RKO (cell line): ENCODE measurements at regions not wholly inside any gene's neighbourhood (a gene's known extent, or its start where the extent isn't known, plus 50 kb on each side); places are given as distances from the start of the nearest gene placed in this dataset.
"Not testable (repeated sequence)": the region's sequence is repeated elsewhere in the genome, so short reads cannot be mapped to it uniquely, and the experiment has no call there.

Experiments
- DNase-seq: peaks from one replicate; pipeline ENCODE4 v3.0.0-alpha.2; 2016; ENCODE audit warnings: low spot score

DNA sequence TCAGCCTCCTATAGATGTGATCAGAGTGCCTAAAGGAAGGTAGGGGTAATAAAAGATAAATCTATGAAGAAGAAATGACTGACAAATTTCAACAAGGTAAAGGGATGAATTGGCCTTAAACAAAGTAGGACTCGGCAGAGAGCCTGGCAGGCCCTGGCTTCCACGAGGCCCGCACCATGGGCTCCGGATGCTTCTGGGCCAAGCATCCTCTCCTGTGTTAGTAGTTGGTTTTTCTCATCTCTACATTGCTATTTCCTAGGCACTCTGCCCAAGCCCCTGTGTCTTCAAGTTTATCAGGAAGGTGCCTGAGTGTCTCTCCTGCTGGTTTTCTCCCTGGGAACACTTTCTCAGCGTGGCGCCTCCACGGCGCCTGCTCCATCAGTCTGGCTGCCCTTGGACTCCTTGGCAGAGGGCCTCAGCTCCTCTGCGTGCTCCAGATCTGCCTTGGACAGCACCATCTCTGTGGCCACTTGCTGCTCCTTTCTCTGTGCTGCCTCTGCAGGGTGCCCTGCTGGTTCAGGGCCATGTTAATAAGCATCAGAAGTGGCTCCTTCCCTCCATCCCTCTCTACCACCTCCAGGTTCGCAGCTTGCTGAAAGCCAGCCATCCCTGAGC, 413.3 kb upstream of the DPP6 start:
- no peak for DNase-seq

DNA sequence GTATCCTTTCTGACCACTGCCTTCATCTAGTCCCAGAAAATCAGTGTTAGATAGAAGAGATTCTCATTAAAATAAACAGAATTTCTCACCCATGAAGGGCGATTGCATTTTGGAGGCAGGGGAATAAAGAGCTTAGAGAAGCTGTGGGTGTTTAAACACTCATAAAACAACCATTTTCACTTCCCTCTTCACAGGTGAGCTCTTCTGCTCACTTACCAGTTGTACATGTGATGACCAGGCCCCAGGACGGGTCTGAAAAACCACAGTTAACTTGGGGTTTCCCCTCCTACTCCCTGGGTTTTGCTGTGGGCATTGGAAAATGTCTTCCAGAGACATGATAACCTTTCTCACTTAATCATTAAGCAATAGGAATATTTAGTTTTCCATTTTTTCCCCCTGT, 411.6 kb upstream of the DPP6 start:
- no peak for DNase-seq

GRCh38 chr7:153641199-153641598, 411.0 kb upstream of the DPP6 start:
- DNase-seq, result no peak

DNA sequence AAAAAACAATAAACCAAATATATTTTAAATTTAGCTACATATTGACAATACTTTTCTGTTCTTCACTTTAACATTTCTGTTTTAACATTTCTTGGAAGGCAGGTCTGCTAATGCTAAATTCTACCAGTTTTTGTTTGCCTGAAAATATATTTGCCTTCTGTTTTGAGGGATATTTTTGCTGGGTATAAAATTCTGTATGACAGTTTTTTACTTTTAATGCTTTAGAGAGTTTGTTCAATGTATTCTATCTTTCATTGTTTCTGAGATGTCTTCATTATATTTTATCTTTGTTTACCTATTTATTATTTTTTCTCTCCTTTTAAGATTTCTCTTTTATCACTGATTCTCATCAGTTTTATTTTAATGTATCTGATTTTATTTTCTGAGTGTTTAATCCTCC, 409.2 kb upstream of the DPP6 start:
- DNase-seq, result no peak

DNA sequence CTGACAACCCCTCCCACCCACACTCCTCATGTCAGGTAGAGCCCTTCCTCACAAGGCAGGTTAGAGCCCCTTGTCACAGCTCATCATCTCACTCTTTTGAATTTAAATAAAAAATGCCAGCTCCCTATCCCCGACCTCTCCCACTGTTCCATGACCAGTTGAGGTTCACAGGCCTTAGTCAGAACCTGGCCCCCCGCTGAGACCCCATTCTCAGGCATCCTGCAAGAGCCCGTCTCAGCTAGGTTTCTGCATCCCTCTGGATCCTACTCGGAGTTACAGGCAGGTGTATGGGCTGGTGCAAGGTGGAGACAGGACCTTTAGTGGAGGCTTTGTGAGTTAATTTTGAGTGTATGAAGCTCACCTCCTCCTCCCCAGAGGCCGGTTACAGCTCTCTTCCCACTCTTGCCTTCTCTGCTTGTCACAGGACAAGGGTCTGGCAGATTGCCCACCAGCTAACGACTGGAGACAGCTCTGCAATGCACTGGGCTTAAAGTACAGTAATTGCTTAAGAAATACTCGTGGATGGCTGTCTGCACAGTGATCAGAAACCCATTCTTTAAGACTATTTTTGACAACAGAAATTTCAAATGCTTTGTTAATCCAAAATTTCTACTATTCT, 394.9 kb upstream of the DPP6 start:
- DNase-seq, result no peak

- no peak for DNase-seq
Measured at GRCh38 chr7:153675131-153675530, 377.1 kb upstream of the DPP6 start.

- DNase-seq, result peak; percentile 21
Measured at GRCh38 chr7:153682628-153683027, 369.6 kb upstream of the DPP6 start.

DNA sequence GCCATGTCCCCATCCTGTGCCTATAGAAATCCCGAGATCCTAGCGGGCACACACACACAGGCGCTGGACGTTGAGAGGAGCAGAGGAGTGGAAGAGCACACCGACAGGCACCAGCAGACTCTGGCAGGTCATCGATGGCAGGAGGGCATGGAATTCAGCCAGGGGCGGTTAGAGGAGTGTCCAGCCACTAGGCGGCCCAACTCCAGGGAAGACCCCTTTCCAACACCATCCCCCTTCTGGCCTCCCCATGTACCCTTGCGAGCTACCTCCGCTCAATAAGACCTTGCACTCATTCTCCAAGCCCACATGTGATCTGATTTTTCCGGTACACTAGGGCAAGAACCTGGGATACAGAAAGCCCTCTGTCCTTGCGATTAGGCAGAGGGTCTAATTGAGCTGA, 356.0 kb upstream of the DPP6 start:
- DNase-seq, result no peak

GRCh38 chr7:153698046-153698445, 354.2 kb upstream of the DPP6 start:
- DNase-seq, result no peak

DNA sequence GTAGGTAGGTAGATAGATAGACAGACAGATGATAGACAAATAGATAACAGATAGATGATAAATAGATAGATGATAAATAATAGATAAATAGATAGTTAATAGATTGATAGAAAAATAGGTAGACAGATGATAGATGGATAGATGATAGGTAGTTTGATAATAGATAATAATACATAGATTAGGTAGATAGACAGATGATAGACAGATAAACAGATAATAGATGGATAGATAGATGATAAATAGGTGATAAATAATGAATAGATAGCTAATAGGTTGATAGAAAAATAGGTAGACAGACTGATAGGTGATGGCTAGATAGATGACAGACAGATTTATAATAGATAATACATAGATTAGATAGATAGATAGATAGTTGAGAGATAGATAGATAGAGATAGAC, 350.5 kb upstream of the DPP6 start:
- DNase-seq, result no peak

DNA sequence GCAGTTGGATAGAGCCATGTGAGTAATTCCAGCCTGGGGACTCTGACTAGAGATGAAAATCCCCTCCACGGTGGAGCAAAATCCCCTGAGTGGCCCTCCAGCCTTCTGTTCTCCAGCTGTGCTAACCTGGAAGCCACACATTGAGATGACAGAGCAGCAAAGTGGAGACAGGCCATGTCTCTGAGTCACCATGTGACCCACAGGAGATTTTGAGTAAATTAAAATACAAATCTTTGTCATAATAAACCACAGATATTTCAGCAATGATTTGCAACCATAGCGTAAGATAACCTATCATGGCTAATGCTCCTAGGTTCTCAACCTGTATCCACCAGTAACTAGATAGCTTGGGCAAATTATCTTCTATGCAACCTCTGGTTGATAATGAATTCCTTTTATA, 328.3 kb upstream of the DPP6 start:
- not testable (repeated sequence) for DNase-seq

GRCh38 chr7:153731504-153731903, 320.7 kb upstream of the DPP6 start:
- not testable (repeated sequence) for DNase-seq

DNA sequence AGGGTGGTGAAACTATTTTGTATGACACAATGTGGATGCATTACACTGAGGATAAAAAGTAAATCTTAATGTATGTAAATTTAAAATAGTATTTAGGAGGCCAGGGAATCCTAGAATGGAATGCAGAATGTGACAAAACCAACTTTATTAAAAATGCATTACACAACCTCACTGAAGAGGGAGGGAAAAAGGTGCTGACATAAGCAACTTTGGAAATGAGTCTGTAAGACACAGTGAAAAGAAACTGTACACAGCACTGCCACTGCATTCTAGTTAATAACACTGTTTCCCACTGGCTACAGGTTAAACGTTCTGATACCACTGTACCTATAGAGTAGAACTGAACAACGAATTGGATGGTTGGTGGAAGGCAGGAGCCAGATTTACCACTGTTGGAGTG, 308.8 kb upstream of the DPP6 start:
- DNase-seq, result not testable (repeated sequence)

DNA sequence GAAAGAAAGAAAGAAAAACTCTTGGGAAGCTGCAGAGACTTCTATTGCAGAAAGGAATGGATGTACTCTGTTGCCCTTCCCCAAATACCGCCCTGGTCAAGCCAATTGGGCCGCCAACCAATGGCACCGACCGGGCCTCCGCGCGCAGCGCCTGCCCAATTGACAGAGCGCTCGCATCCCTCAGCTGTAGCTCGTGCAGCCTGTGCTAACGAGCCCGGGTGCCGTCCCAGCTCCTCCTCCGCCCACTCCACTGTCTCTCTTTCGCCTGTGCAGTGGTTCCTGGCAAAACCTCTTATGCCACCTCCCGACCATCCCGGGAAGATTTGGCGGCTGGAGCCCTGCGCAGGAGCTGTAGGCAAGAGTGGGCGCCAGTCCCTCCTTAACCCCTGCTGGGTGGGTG, 304.2 kb upstream of the DPP6 start:
- DNase-seq, result not testable (repeated sequence)

- DNase-seq, result not testable (repeated sequence)
Measured at GRCh38 chr7:153748885-153749284, 303.3 kb upstream of the DPP6 start.

- DNase-seq, result not testable (repeated sequence)
Measured at GRCh38 chr7:153765869-153766268, 286.3 kb upstream of the DPP6 start.

DNA sequence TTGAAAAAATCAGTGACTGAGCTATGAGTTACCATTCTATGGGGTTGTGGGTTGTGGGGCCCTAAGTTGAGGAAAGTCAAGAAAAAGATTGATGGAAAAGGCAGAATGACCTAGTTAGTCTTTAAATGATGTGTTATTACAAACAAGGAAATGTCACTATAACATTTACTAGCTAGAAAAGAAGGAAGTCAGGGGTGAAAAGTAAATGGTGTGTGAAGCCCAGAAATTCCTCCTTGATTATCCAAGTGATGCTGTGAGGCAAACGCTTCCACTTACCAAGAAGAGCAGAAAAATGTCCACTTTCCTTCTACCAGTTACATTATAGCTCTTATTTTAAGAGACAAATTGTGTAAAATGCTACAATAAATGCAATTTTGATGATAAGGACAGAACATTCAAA, 285.3 kb upstream of the DPP6 start:
- not testable (repeated sequence) for DNase-seq

GRCh38 chr7:153772966-153773365, 279.2 kb upstream of the DPP6 start:
- no peak for DNase-seq

DNA sequence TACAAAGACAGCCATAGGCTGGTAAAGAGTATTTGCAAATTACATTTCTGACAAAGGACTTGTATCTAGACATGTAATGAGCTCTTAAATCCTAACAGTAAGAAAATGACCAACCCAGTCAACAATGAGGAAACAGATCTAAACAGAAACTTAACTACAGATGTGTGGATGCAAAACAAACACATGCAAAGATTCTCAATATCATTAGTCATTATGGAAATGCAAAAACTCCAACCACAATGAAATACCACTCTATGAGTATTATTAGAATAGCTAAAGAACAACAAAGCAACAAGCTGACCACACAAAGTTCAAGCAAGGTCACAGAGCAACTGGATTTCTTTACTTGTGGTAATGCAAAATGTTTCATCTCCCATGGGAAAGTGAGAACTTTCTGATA, 275.3 kb upstream of the DPP6 start:
- peak; percentile 1 for DNase-seq

GRCh38 chr7:153797363-153797762, 254.8 kb upstream of the DPP6 start:
- DNase-seq, result not testable (repeated sequence)

DNA sequence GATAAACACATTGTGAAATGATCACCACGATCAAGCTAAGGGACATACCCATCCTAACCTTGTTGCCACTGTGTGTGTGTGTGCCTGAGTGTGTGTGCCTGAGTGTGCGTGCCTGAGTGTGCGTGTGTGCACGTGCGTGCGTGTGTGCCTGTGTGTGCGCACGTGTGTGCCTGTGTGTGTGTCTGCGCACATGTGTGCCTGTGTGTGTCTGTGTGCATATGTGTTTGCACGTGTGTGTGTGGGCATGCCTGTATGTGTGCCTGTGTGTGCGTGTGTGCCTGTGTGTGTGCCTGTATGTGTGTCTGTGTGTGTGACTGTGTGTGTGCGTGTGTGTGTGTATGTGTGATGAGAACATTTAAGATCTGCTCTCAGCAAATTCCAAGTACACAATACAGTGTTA, 244.1 kb upstream of the DPP6 start:
- DNase-seq, result no peak

- DNase-seq, result no peak
Measured at GRCh38 chr7:153829525-153829924, 222.7 kb upstream of the DPP6 start.

GRCh38 chr7:153832160-153832559, 220.0 kb upstream of the DPP6 start:
- peak; percentile 52 for DNase-seq

DNA sequence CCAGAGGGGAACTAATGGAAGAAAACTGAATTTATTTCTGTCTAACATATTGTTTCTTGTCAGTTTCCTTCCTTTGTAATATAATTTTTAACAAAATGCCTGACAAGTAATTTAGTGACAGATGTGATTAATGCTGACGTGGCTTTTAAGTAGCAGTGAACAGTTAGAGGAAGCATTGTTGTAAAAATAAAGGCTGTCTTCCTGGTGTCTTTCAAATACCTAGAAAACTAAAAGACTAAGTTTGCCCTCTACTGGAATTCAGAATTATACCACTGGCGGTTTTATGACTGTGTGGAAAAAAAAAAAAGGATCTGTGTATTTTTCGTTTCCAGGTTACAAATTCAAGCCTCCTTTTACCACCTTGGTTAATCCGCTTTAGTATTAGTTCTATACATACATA, 217.1 kb upstream of the DPP6 start:
- peak; percentile 76 for DNase-seq
